T follicular helper cell (primary cell): ENCODE measurements at regions not wholly inside any gene's neighbourhood (a gene's known extent, or its start where the extent isn't known, plus 50 kb on each side); places are given as distances from the start of the nearest gene placed in this dataset.

Experiments used
- DNase-seq: peaks from one replicate; pipeline ENCODE4 v3.0.0-alpha.2; 2020; ENCODE audit warnings: low read depth

GRCh38 chr6:104207635-104208034 lies 652.1 kb downstream of the HACE1 start:
- no peak for DNase-seq

GRCh38 chr6:104201557-104201956 lies 658.2 kb downstream of the HACE1 start:
- DNase-seq: no peak

GRCh38 chr6:104187616-104188015 lies 672.1 kb downstream of the HACE1 start:
- DNase-seq: no peak

GRCh38 chr6:104186831-104187230 lies 672.9 kb downstream of the HACE1 start:
- DNase-seq: no peak

- no peak for DNase-seq
These were observed 675.8 kb downstream of the HACE1 start for GRCh38 chr6:104183816-104184435.

GRCh38 chr6:104182811-104183210 lies 676.9 kb downstream of the HACE1 start:
- no peak for DNase-seq

- DNase-seq: no peak
These were observed 686.1 kb downstream of the HACE1 start for GRCh38 chr6:104173668-104174067.

GRCh38 chr6:104170401-104170800 lies 689.3 kb downstream of the HACE1 start:
- DNase-seq: no peak

- DNase-seq: no peak
These were observed 693.6 kb downstream of the HACE1 start for GRCh38 chr6:104166055-104166668.

- no peak for DNase-seq
These were observed 697.6 kb downstream of the HACE1 start for GRCh38 chr6:104162036-104162669.

- no peak for DNase-seq
These were observed 700.6 kb downstream of the HACE1 start for GRCh38 chr6:104159045-104159618.

- no peak for DNase-seq
These were observed 716.0 kb downstream of the HACE1 start for GRCh38 chr6:104143757-104144156.

- DNase-seq: no peak
These were observed 724.8 kb downstream of the HACE1 start for GRCh38 chr6:104134876-104135275.

- no peak for DNase-seq
These were observed 729.4 kb downstream of the HACE1 start for GRCh38 chr6:104130343-104130742.

- DNase-seq: no peak
These were observed 733.3 kb downstream of the HACE1 start for GRCh38 chr6:104126315-104127005.

GRCh38 chr6:104123227-104123626 lies 736.5 kb downstream of the HACE1 start:
- DNase-seq: no peak

- DNase-seq: no peak
These were observed 741.4 kb downstream of the HACE1 start for GRCh38 chr6:104118274-104118673.

- no peak for DNase-seq
These were observed 749.9 kb downstream of the HACE1 start for GRCh38 chr6:104109806-104110205.

- no peak for DNase-seq
These were observed 751.1 kb downstream of the HACE1 start for GRCh38 chr6:104108634-104109033.

- DNase-seq: no peak
These were observed 763.9 kb downstream of the HACE1 start for GRCh38 chr6:104095661-104096416.

- no peak for DNase-seq
These were observed 772.0 kb downstream of the HACE1 start for GRCh38 chr6:104087765-104088164.

GRCh38 chr6:104068281-104068680 lies 791.4 kb downstream of the HACE1 start:
- DNase-seq: no peak
